Retinal pigment epithelial cell (primary cell): ENCODE measurements at regions not wholly inside any gene's neighbourhood (a gene's known extent, or its start where the extent isn't known, plus 50 kb on each side); places are given as distances from the start of the nearest gene placed in this dataset.

Experiments used
- DNase-seq: peaks from one replicate; pipeline ENCODE4 v3.0.0-alpha.2; 2010; ENCODE audit warnings: low read depth
- H3K4me3 ChIP-seq: 2 replicates; pipeline ENCODE4 v1.5.1; 2011; ENCODE audit warnings: mild to moderate bottlenecking, low read length, control low read depth, moderate library complexity
- CTCF ChIP-seq: conservative IDR thresholded peaks from 2 replicates; pipeline ENCODE4 v1.5.1; 2011; ENCODE audit warnings: low read depth, low read length, control low read depth, inconsistent platforms

DNA sequence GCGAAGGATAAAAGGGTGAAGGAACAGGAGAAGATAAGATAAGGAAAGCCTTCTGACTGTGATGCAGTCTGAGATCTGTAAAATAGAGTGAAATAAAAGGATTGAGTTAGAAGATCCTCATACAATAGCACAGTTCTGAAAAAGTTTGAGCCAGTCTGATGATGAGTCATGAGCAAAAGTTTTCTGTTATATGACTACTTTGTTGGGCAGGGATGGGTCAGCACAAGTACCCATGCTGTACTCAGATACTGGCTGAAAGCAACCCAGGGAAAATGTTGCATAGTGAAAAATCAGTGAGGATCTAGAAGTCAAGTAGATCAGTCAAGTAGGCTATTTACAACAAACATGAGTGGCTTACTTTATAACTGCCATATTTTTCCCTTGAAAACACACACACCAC lies 253.5 kb downstream of the PCDH10 start:
- no peak for TF ChIP-seq CTCF
- no peak overlapping the region for H3K4me3 ChIP-seq
- peak; percentile 3 for DNase-seq

- DNase-seq: no peak
- H3K4me3 ChIP-seq: no peak overlapping the region
- TF ChIP-seq CTCF: no peak
These were observed 246.0 kb downstream of the PCDH10 start for GRCh38 chr4:133394971-133395627.

GRCh38 chr4:133390198-133390855 lies 241.2 kb downstream of the PCDH10 start:
- TF ChIP-seq CTCF: no peak

DNA sequence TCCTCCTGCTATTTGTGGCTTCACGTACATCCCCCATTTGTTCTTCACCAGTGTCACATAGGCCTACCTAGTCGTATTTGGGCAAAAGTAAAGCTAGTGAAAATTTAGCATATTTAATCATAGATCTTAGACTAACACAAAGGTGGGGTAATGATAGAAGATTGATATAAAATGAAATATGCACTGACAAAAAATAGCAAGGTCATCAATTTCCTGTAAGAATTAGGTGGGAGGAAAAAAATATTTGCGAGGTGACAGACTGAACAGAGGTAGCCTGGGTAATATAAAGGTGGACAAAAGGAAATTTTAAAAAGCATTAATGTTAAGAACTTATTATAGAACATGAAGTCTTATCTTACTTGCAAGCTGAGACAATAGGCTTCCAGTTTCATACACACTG lies 239.9 kb downstream of the PCDH10 start:
- TF ChIP-seq CTCF: no peak
- no peak for DNase-seq
- H3K4me3 ChIP-seq: no peak overlapping the region

More at GRCh38 chr4:133390198-133390855, 241.2 kb downstream of the PCDH10 start:
- DNase-seq: no peak
- H3K4me3 ChIP-seq: no peak overlapping the region

DNA sequence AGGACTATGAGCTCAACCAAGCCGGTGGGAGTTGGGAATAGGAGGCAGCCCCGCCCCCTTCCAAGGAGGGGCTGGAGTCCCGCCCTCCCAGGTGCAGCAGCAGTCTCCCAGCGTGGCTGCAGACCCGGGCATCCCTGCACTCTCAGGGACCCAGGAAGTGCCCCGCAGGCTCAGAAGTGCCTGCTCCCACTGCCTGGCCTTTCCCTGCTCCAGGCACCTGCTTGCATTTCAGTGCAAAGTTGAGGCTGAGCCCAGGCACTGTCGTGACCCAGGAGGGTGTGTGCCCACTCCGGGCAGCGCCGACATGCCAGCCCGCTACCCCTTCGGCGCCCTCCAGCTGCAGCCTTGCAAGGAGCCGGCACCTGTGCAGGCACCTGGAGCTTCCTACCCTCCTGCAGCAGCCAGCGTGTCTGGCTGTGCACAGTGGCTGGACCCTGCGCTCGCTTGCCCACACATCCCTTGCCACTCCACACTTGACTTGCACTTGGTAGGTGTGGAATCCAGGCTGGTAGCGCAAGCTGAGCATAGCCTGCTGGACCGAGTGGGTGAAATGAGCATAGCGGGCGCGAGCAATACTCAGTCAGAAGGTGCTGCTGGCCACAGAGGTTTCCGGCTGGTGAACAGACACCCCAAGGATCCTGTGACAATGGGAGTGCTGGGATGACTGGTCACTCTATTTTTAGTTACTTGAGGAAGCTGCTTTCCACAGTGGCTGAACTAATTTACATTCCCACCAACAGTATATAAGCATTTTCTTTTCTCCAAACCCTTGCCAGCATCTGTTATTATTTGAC lies 236.3 kb downstream of the PCDH10 start:
- DNase-seq: no peak
- TF ChIP-seq CTCF: no peak
- no peak overlapping the region for H3K4me3 ChIP-seq

DNA sequence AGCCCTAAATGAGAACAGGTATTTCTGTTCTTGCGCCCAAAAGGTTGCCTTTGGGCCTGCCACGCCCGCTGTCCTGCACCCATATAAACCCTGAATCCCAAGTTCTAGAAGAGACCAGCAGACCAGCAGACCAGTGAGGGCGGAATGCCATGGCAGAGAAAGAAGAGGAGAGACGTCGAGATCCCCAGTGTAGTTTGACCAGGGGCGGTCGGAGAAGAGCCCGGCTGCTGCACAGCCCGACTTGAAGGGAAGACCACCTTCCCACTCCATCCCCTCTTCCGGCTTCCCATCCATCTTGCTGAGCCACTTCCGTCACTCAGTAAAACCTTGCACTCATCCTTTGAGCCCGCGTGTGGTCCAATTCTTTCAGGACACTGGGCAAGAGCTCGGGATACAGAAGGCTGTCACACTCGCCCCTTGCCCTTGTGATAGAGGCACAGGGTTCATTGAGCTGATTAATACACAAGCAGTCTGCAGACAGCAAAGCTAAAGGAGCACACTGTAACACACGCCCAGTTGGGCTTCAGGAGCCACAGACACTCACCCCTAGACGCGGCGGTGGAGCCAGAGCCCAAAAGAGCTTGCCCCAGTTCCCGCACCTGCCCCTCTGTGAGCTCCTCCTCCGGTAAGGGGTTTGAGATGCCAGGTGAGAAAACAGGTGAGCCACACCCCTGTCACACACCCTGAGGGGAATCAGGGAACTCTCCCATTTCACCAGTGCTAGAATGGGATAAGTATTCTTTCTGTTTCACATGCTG lies 230.8 kb downstream of the PCDH10 start:
- no peak for DNase-seq
- no peak overlapping the region for H3K4me3 ChIP-seq
- TF ChIP-seq CTCF: no peak
